Uterus (tissue), 3 donors: ENCODE measurements at regions not wholly inside any gene's neighbourhood (a gene's known extent, or its start where the extent isn't known, plus 50 kb on each side); places are given as distances from the start of the nearest gene placed in this dataset.
"Not testable (repeated sequence)": the region's sequence is repeated elsewhere in the genome, so short reads cannot be mapped to it uniquely, and the experiment has no call there.

Source experiments
- DNase-seq, 2 donors: peaks; one replicate each; pipeline ENCODE4 v3.0.0-alpha.2; 2019 to 2020
- H3K27ac ChIP-seq, 2 donors: fragments of 200-600 bp; sonication (generic); 1 replicate in 1 of 2; 2 replicates in 1 of 2; pipeline ENCODE4 v1.5.1; 2016 to 2018
- H3K27me3 ChIP-seq, 2 donors: fragments of 200-600 bp; sonication (generic); one replicate each; pipeline ENCODE4 v1.5.1; 2018 to 2019; ENCODE audit warnings: control low read depth in 1 of 2
- H3K36me3 ChIP-seq, 2 donors: fragments of 200-600 bp; sonication (generic); one replicate each; pipeline ENCODE4 v1.5.1; 2019; ENCODE audit warnings: control low read depth in 1 of 2
- H3K4me1 ChIP-seq, 2 donors: fragments of 200-600 bp; sonication (generic); one replicate each; pipeline ENCODE4 v1.5.1; 2018 to 2019; ENCODE audit warnings: control low read depth in 1 of 2
- H3K4me3 ChIP-seq, 2 donors: fragments of 200-600 bp; sonication (generic); 1 replicate in 1 of 2; 2 replicates in 1 of 2; pipeline ENCODE4 v1.5.1; 2018 to 2019; ENCODE audit warnings: mild to moderate bottlenecking in 1 of 2
- H3K9me3 ChIP-seq, 2 donors: fragments of 200-600 bp; sonication (generic); one replicate each; pipeline ENCODE4 v1.5.1; 2019; ENCODE audit warnings: control low read depth in 1 of 2
- POLR2A ChIP-seq, 2 donors: fragments of 450-650 bp; IDR thresholded peaks; one replicate each; pipeline ENCODE4 v1.6.1; 2016; ENCODE audit warnings: antibody characterized with exemption in 2 of 2, mild to moderate bottlenecking in 1 of 2, moderate library complexity in 1 of 2
- intact Hi-C: fragments of 100-400 bp; cut with DNase I; formaldehyde crosslinking; loops from one replicate; pipeline ENCODE4 v1.15.1; 2023; ENCODE audit warnings: low total_unique reads
- donor health status: DM: yes; HTN: yes; CAD: no.

- H3K9me3 ChIP-seq, H3K27me3 ChIP-seq, H3K4me3 ChIP-seq, DNase-seq, H3K27ac ChIP-seq, H3K4me1 ChIP-seq, intact Hi-C loops, H3K36me3 ChIP-seq: not testable (repeated sequence)
Observed at GRCh38 chr7:32747443-32748148, 144.0 kb downstream of the KBTBD2 start.

- H3K9me3 ChIP-seq, DNase-seq, H3K36me3 ChIP-seq, intact Hi-C loops, H3K4me3 ChIP-seq, H3K27ac ChIP-seq, H3K4me1 ChIP-seq, H3K27me3 ChIP-seq: not testable (repeated sequence)
Observed at GRCh38 chr7:32741853-32742476, 149.6 kb downstream of the KBTBD2 start.

- intact Hi-C loops, H3K27me3 ChIP-seq, H3K27ac ChIP-seq: not testable (repeated sequence)
Observed at GRCh38 chr7:32739749-32740148, 151.8 kb downstream of the KBTBD2 start.

GRCh38 chr7:32738390-32738789 lies 153.2 kb downstream of the KBTBD2 start:
- intact Hi-C loops: not testable (repeated sequence)

More at GRCh38 chr7:32739749-32740148, 151.8 kb downstream of the KBTBD2 start:
- not testable (repeated sequence) for H3K36me3 ChIP-seq, H3K4me3 ChIP-seq, H3K4me1 ChIP-seq, DNase-seq, H3K9me3 ChIP-seq

GRCh38 chr7:32732767-32733166 lies 158.8 kb downstream of the KBTBD2 start:
- H3K27me3 ChIP-seq, H3K27ac ChIP-seq, intact Hi-C loops, DNase-seq, H3K4me1 ChIP-seq, H3K9me3 ChIP-seq, H3K4me3 ChIP-seq, H3K36me3 ChIP-seq: not testable (repeated sequence)

More at GRCh38 chr7:32738390-32738789, 153.2 kb downstream of the KBTBD2 start:
- H3K27me3 ChIP-seq, H3K4me3 ChIP-seq, H3K4me1 ChIP-seq, H3K36me3 ChIP-seq, DNase-seq, H3K27ac ChIP-seq, H3K9me3 ChIP-seq: not testable (repeated sequence)

GRCh38 chr7:32729335-32729675 lies 162.3 kb downstream of the KBTBD2 start:
- H3K27ac ChIP-seq, H3K4me1 ChIP-seq, H3K9me3 ChIP-seq, DNase-seq, intact Hi-C loops, H3K36me3 ChIP-seq, H3K27me3 ChIP-seq: not testable (repeated sequence)
- peak overlapping the region in 1 of 2 donors; percentile 59 for H3K4me3 ChIP-seq

- H3K36me3 ChIP-seq, intact Hi-C loops, H3K9me3 ChIP-seq, H3K27me3 ChIP-seq, H3K4me1 ChIP-seq: not testable (repeated sequence)
- Histone ChIP-seq H3K4me3 (peak overlapping the region; percentile 49 to 59), H3K27ac (peak overlapping the region; percentile 84 to 91)
- DNase-seq: peak; percentile 68 to 70
- TF ChIP-seq POLR2A (IDR thresholded peaks at IDR 0.05): peak in 1 of 2 donors; percentile 28
Observed at GRCh38 chr7:32728412-32729334, 162.9 kb downstream of the KBTBD2 start.

GRCh38 chr7:32727483-32728411 lies 163.8 kb downstream of the KBTBD2 start:
- peak overlapping the region; percentile 84 to 91 for H3K27ac ChIP-seq
- intact Hi-C loops, H3K4me1 ChIP-seq, H3K27me3 ChIP-seq, H3K36me3 ChIP-seq, H3K9me3 ChIP-seq: not testable (repeated sequence)
- DNase-seq: peak; percentile 19 to 31
- peak overlapping the region; percentile 49 to 59 for H3K4me3 ChIP-seq

GRCh38 chr7:32722837-32723236 lies 168.7 kb downstream of the KBTBD2 start:
- H3K27me3 ChIP-seq, intact Hi-C loops, H3K36me3 ChIP-seq, H3K27ac ChIP-seq, H3K4me1 ChIP-seq, H3K9me3 ChIP-seq, DNase-seq, H3K4me3 ChIP-seq: not testable (repeated sequence)
